HG03558 (cell line): ENCODE measurements at regions not wholly inside any gene's neighbourhood (a gene's known extent, or its start where the extent isn't known, plus 50 kb on each side); places are given as distances from the start of the nearest gene placed in this dataset.

ENCODE experiments used
- ATAC-seq: cut with Tn5 transposase; IDR thresholded peaks from one replicate; pipeline ENCODE4 v1.9.1; 2021; ENCODE audit warnings: moderate number of reproducible peaks; ENCODE audit not compliant: unreplicated experiment; ENCODE audit errors: extremely low read depth

- no peak for ATAC-seq
These were observed 129.7 kb upstream of the USP38 start for GRCh38 chr4:143054971-143055370.

GRCh38 chr4:143055997-143056396, 128.7 kb upstream of the USP38 start:
- no peak for ATAC-seq

DNA sequence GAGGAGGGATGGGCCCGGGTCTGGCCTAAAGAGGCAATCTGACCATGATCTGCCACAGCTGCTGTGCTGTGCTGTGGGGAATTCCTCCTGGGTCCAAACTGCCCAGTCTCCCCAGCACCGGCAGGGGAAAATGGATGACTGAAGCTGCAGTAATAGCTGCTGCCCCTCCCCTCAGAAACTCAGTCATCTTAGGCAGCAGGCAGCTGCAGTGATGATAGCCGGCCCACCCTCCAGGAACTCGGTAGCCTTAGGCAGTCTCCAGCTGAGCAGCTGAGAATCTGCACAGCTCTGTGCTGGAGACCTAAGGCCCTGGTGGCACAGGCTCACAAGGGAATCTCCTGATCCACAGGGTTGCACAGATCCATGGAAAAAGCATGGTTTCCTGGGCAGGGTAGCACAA, 113.4 kb upstream of the USP38 start:
- ATAC-seq, result no peak

DNA sequence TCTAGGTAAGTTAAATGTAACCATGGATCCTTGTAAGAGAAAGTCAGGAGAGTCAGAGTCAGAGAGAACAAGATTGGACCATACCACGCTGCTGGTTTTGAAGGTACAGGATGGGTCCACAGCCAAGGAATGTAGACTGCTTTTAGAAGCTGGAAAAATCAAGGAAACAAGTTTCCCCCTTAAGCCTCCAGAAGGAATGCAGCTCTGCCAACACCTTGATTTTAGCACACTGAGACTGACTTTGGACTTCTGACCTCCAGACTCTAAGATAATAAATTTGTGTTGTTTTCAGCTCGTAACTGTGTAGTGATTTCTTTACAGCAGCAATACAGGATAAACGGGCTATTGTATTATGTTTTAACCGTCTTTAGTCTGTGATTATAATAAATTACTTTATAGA, 108.0 kb upstream of the USP38 start:
- ATAC-seq, result no peak

DNA sequence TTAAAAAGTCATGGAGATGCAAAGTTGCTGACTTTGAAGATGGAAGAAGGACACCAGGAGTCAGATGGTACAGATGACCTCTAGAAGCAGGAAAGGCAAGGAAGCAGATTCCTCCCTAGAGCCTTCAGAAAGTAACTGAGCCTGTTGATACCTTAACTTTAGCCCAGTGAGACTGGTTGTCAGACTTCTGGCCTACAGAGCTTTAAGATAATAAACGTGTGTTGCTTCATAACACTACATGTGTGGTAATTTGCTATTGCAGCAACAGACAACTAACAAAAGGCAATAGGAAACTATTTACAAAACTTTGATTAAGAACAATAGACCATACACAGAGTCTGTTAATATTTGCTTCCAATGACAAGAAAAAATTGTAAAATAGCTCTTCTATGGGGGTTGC, 102.0 kb upstream of the USP38 start:
- no peak for ATAC-seq

DNA sequence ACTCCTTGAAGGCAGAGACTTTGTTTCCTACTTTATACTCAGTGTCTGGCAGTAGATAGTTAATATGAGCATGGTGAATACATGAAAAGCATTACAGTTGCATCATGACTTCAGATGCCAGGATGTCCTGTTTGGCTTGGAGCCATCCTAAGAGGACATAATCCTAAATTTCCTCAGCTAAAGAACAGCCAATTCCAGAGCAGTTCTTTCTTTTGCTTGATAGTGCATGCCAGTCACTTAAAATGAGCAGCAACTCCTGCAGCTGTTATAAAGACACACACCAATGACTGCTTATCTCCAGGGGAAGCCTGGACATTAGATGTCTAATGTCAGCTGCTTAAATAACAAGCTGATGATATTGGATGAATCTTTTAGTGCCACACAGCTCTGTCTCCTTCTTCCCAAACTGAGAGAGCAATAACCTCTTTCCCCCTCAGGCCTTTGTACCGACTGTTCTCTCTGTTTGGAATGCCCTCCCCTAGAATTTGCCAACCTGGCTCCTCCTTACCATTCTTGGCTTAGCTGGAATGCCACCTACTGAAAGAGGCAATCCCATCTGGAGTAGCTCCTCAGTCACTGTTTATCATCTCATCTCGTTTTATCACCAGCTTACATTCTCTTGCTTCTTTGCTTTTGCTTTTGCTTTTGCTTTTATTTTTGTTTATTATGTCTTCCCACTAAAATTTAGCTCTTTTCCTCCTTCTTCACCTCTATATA, 100.8 kb upstream of the USP38 start:
- ATAC-seq, result no peak

GRCh38 chr4:143084566-143084965, 100.2 kb upstream of the USP38 start:
- ATAC-seq, result no peak

DNA sequence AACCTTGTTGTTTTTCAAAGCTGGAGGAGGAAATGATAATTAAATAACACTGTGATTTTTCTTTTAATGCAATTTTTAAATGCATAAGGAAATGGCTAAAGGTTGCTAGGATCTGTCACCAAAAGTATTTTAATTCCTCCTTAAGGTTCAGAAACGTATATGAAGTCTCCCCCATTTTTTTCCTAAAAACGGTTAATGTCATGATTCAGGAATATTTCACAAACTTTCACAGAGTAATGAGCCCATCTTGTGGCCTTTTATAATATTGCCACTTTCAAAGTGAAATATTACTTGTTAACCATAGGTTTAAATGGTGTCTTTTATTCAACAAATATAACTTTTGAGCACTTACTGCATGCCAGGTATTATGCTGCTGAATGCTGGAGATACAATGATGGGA, 99.5 kb upstream of the USP38 start:
- ATAC-seq, result no peak

GRCh38 chr4:143085659-143086058, 99.1 kb upstream of the USP38 start:
- no peak for ATAC-seq

DNA sequence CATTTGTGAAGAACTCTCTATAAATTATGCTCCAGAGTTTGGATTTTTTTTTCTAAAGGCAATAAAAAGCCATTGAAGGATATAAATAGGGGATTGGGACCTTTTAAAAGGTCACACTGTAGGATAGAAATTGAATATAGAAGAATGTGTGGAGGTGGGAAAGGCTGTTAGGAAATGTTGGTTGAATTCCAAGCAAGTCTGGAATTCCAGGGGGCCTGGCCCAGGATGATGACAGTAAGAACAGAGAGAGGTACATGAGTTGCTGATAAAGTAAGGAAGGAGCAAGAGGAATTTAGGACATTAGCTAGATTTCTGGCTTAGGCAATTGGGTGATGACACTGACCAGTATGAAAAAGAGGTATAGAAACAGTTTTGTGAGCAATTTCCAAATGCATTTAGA, 95.4 kb upstream of the USP38 start:
- ATAC-seq, result no peak

DNA sequence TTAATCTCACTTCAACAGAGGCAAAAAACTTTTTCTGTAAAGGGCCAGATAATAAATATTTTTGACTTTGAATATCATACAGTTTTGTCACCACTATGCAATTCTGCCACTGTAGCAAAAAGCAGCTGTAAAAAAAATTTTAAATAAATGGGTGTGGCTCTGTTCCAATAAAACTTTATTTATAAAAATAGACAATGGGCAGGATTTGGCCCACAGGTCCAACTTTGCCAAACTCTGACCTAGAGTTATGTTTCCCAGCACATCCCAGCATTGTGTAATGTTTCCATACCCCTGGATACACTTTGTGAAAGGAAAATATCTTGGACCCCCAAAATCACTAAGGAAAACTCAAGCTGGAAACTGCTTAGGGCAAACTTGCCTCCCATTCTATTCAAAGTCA, 94.9 kb upstream of the USP38 start:
- ATAC-seq, result no peak

GRCh38 chr4:143091862-143092261, 92.9 kb upstream of the USP38 start:
- no peak for ATAC-seq

GRCh38 chr4:143095447-143095846, 89.3 kb upstream of the USP38 start:
- no peak for ATAC-seq

- ATAC-seq, result no peak
These were observed 87.0 kb upstream of the USP38 start for GRCh38 chr4:143097751-143098150.

- ATAC-seq, result no peak
These were observed 85.0 kb upstream of the USP38 start for GRCh38 chr4:143099693-143100092.

GRCh38 chr4:143109376-143109775, 75.3 kb upstream of the USP38 start:
- no peak for ATAC-seq

DNA sequence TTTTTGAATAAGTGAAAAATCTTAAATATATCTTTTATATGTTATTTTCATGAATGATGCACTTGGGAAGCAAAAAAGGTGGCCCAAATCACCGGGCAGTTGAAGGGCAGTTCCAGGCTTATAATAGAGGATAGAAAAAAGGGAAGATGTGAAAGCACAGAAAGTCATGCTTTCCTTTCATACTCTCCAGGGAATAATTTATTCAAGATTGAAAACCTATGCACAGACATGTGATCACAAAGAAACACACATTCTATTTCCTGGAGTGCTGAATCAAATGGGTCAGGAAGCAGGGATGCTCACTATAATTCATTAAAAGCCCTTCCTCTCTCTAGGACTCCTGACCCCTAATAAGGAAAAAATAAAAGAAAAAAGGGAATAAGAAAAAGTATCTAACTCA, 66.1 kb upstream of the USP38 start:
- ATAC-seq, result no peak

GRCh38 chr4:143127621-143128020, 57.1 kb upstream of the USP38 start:
- ATAC-seq, result no peak

GRCh38 chr4:143133977-143134376, 50.7 kb upstream of the USP38 start:
- no peak for ATAC-seq
